ENCODE measurements at regions not wholly inside any gene's neighbourhood (a gene's known extent, or its start where the extent isn't known, plus 50 kb on each side); places are given as distances from the start of the nearest gene placed in this dataset.

DNA sequence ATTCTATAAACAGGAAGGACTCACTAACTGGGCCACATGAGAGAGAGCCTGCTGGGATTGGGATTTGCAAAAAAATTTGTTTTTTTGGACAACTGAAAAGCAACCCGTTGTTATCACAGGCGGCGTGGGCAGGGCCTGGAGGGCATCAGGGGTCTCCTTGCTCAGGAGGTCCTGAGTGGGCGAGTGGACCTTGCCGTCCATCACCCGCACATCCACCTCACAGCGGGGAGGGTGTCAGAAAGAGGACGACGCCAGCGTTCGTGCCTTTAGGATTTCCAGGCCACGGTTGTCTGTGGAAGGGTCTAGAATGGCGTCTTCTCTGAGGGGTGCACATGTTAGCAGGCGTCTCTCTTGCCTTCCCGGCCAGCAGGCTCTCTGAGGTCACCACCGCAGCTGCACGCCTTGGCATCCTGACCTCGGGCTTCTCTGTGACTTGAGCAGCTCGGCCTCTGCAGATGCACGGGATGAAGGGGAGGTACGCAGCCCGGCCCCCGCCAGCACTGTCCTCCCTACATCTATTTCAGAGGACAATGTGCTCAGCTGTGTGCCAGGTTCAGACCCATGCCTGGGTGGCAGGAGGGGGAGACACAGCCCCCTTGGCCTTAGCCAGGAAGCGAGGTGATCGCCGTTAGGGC is 749.5 kb downstream of the BRD1 start:
- DNase-seq, result no peak

DNA sequence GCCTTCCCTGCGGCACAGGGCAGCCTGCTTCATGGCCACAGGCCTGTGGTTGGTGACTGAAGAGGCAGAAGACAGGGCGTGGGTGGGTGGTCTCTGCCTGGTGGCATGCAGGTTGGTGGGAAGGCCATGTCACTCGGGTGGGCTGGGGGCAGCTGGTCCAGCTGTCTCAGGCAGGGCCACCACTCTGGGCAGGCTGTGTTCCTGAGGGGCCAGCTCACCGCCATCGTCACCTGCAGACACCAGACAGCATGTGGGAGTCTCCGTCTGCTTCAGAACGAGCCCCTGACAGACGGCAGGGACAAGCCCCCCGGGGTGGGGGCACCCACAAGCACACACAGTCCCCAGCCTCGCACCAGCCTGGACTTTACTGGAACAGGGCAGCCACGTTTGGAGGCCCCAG is 750.1 kb downstream of the BRD1 start:
- DNase-seq, result no peak

DNA sequence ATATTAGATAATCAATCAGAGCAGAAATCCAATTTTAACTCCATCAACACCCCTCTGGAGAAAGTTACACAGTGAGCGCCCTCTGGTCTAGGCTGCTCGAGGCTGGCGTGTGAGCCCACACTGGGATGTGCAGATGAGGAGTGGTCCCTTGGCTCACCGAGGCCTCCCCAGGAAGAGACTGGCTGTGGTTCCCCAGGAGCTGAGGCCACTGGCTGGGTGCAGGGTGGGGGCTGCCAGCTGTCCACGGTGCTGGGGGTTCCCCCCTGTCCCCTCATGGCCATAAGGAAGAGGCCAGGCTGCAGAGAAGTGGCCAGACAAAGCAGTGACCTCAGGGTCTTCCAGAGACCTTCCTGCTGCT is 750.7 kb downstream of the BRD1 start:
- DNase-seq, result no peak

DNA sequence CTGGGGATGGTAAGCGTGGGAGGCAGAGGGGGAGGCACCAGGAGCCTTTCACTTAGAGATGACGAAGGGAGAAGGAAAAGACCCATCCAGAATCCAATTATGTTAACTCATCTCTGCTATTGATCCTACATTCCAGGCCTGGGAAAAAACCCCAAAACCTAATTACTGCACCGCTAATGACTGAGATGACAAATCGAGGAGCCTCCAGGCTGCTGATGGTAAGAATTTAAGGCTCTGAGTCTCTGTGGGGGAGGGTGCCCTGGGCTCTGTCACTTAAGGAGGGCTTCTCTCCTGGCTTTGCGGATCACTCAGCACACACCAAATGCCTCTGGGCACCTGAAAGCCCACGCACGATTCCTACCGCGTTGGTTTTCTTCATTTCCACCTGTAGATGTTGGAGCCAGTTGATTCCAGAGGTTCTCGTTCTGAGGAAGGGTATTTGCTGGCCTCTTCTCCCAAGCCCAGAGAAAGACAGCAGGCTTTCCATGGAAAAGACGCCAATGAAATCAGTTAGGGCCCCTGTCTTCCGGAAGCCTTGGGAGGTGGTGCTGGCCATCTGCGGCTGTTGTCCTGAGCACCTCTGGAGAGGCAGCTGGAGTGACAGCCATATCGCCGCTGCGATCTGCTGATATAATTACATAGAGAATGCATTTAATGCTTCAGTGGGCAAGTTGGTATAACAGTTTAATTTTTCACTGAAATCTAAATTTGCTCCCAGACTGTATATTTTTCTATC is 751.2 kb downstream of the BRD1 start:
- DNase-seq, result no peak

DNA sequence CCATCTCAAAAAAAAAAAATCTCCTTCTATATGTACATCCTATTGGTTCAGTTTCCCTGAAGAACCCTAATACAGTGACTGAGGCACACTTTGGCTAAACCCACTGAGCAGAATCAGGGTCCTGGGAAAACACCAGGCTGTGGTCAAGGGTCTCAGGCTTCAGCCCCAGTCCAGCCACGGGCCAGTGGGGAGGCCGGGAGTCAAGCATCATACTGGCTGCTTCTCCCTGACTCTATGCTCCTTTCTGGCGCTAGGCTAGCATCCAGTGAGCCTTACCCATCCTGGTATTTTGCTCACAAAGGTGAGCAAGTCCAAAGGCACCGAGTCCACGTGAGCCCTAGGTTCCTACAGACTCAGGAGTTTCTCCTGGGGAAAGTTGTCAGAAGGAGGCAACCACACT is 752.5 kb downstream of the BRD1 start:
- no peak for DNase-seq

DNA sequence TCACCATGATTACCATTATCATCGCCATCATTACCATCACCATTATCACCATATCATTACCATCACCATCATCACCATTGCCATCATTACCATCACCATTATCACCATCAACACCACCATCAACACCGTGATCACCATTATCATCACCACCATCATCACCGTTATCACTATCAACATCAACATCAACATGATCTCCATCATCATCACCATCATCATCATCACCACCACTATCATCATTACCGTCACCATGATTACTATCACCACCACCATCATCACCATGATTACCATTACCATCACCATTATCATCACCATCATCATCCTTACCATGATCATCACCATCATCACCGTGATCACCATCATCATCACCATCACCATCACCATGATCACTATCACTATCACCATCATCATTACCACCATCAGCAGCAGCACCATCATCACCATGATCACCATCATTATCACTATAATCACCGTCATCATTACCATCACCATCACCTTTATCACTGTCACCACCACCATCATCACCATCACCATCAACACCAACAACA is 753.7 kb downstream of the BRD1 start:
- no peak for DNase-seq

DNA sequence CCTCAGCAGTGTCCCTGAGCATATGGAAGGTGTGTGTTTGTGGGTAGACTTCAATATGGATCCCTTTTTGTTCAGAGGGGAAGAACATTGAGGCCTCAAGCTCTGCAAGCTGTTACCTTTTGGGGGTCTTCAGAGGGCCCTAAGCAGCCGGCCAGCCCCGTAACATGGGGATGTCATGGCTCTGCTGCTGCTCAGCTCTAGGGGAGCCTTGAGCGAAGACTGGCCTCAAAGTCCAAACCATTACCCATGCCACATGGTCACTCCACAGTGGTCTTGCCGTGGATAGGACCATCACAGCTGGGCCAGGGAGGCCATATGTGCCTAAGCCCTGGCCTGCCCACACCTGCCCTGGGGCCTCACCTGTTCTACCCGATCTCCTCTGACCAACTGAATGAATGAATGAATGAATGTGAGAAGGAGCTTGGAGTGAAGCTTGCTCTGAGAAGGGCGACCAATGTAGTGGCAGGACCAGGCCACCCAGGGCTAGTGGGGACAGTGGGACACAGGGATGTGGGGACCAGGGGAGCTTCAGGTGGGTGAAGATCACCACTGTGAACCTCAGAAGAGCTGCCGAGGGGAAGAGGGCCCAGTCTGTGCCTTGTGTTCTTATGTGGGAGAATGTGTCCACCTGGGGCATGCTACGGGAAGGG is 754.6 kb downstream of the BRD1 start:
- DNase-seq, result no peak

DNA sequence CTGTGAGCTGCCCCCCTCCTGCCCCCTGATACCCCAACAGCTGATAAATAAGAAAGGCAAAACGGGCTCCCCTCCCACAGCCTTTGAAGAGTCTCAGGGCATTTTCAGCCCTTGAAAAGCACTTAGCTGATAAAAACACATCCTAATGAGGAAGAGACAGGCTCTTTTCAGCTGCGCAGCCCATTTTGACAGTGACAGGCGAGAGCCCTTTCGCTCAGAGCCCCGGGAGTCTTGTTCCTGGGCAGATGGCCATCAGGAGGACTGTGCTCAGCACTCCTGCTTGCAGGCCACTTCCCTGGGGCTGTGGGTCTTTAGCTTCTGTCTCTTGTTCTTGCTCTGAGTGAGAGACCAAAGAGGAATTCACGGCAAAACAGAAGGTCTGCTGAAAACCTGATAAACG is 757.2 kb downstream of the BRD1 start:
- no peak for DNase-seq

DNA sequence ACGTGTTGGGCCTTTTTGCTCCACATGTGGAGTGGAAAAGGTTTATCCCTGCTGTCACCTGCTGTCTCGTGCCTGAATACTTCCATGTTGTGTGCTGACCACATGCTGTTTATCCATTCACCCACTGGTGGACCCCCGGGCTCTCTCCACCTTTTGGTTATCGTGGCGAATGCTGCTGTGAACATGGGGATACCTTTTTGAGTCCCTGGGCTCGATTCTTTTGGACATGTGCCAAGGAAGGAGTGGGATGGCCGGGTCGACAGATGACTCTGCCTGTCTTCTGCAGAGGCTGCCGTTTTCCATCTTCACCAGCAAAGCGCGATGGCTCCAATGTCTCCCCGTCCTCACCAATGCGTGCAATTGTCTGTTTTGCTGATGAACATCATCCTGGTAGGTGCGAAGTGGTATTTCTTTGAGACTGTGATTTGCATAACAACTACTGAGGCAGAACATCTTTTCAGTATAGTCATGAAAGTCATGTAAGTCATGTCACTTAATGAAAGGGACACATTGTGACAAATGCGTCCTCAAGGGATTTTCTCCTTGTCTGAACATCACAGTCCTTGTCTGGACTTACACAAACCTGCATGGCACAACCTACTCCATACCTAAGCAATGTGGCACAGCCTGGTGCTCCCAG is 758.7 kb downstream of the BRD1 start:
- no peak for DNase-seq

DNA sequence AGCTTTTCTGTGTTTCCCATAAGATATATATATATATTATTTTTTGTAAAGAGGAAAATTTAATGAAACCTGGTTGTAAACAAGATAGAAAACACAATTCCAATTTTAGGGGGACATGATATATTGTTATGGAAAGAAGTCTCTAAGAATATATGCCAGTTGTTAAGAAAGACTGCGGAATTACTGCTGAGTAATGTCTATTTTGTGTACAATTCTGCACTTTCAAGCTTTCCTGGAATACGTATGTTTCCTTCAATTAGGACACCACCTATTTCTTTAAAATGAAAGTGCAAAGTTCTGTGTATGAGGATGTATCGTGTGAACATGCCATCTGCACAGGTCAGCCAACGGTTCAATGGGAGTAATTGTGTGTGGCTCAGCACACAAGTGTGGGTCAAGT is 760.2 kb downstream of the BRD1 start:
- no peak for DNase-seq

DNA sequence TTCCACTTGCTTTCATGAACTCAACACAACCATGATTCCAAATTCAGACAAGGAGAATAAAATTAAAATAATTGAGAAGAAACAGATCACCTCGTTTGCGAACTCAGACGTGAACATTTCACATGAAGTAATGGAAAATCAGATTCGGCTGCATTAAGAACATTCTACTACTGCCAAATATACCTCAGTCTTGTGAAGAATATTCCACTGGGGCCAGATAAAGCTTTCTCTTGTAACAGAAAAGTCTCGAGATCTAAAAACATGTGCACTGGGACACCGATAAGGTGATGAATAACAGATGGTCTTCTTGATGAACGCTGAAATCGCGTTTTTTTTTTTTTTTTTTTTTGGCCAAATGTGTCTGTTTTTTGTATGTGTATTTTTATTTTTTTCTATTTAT is 761.1 kb downstream of the BRD1 start:
- no peak for DNase-seq

DNA sequence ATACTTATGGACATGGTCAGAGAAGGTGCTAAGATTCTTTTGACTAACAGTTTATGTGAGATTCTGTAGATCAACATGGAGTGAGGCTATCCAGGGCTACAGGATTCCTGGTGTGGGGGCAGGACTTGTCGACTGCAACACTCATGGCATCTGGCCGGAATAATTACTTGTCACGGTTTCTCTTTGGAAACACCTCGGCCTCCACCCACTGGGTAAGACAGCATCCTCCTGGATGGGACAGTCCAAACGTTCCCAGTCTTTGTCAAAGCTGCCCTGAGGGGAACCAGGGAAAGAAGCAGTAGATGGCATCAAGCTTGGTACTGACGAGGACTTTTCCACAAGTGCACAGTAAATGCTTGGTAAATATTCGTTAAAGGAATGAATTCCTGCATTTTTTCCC is 762.8 kb downstream of the BRD1 start:
- no peak for DNase-seq

DNA sequence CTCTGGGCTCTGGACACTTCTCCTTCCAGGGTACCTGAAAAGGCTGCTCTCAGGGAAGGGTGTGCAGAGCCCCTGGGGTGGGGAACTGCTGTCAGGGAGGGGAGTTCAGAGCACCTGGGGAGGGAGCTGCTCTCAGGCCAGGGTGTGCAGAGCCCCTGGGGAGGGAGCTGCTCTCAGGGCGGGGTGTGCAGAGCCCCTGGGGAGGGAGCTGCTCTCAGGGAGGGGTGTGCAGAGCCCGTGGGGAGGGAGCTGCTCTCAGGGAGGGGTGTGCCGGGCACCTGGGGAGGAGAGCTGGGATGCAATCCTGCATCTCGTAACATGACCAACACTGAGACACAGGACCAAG is 764.2 kb downstream of the BRD1 start:
- no peak for DNase-seq

DNA sequence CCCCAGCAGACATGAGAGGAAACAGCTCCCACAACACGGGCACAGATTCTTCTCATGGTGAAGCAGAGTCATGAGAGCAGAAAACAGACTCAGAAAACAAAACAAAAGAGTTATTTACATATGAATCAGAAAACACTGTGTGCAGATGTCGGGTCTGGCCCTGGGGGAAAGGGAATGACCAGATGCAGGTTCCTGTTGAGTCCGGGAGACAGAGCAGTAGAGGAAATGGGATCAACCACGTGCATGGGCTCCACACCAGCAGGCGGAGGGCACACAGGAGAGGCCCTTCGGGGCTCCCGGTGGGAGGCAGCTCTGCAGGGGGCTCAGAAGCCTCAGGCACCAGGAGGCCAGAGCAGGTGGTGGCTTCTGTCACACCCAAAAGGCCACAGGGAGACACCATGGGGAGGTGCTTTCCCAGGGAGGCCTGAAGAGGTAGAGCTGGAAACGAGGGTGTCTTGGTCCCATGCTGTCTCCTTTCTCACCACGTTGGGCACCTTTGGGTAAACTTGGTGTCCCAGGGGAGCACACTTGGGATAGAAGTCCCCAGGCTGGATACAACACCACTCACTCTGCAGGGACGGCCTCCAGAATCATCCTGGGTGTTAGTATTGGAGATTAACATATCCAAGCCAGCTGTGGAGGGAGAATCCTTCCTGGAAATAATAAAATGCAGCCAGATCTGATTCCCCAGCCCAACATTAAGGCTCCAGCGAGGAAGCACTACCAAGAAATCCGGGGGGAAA is 764.7 kb downstream of the BRD1 start:
- no peak for DNase-seq

DNA sequence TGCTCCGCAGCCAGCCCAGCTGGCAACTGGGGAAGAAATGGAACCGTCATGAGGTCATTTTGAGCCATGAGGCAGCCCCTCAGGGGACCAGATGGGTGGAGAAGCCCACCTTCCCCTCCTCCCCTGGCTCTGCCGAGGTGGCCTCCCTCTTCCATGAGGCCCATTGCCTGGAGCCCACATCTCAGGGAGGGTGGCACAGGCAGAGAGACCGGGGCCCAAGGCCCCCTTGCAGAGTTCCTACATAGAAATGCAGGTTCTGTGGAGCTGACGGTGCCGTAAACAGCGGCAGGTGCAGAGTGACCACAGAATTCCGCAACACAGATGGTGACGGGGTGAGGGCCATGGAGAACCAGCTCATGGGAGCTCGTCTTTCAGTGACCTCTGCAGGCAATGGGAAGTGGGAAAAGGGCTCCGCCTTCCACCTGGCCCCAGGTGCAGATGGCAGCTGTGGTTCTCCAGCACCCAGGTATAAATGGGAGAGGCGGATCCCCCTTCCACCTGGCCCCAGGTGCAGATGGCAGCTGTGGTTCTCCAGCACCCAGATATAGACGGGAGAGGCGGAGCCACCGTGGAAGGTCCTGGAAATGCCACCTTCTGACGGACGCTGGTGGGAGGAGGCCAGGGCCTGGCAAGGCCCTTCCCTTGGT is 765.4 kb downstream of the BRD1 start:
- no peak for DNase-seq

DNA sequence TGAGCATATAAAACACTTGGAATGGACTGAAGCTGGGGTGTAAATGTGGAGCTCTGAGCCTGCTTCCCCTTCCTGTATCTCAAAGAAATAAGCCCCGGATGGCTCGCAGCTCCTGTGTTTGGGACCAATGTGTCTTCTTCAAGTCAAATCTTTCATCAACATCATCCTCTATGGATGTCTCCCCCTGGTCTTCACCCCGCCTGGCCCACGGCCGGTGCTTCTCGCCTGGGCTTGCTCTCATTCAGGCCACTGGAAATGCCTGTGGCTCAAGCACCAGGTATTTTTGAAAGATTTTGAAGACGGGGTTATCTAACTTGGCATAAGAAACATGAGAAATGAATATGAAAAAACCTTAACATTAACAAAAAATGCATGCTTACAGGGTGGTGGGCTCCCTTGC is 769.8 kb downstream of the BRD1 start:
- DNase-seq, result no peak

DNA sequence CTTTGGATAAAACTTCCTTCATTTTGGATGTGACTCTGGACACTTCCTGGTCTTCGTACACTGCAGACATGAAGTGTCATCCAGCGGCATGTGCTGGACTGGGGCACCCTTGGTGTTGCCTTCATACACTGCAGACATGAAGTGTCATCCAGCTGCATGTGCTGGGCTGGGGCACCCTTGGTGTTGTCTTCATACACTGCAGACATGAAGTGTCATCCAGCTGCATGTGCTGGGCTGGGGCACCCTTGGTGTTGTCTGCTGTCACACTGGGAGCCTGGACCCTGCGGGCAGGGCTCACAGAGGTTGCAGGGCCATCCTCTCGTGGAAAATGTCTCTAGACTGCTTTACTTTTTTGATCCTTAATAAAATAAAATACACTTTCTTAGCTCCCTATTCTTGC is 771.4 kb downstream of the BRD1 start:
- no peak for DNase-seq

DNA sequence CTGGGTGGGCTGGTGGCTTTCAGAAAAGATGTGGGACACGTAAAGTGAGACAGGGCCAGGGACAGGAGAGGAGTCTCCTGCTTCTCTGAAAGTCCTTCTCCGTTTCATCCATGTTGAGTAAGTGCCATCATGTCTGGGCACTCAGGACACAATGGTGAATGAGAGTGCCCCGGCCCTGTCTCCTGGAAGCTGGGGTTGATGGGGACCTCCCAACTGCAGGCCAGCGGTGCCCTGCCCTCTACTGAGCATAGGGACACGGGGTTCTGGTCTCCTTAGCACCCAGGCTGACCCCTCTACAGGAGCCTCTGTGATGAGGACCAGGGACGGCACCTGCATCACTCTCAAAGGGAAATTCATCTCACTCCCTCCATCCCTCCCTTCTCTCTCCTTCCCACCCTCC is 772.3 kb downstream of the BRD1 start:
- DNase-seq, result no peak

DNA sequence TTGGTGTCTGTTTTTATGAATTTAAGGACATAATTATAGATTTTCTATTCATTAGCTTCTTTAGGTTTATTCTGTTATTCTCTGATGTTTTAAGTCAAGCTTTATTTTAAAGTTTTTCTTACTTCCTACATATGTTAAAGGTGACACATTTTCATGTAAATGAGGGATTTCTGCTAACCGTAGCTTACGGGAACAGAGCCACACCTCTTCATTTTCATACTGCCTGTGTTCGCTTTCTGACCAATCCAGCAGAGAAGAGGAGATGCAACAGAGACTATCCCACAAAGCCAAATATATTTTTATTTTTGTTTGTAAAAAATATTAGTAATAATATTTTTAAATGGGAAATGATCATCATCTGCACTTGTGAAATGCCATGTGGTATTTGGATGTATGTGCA is 774.1 kb downstream of the BRD1 start:
- no peak for DNase-seq

DNA sequence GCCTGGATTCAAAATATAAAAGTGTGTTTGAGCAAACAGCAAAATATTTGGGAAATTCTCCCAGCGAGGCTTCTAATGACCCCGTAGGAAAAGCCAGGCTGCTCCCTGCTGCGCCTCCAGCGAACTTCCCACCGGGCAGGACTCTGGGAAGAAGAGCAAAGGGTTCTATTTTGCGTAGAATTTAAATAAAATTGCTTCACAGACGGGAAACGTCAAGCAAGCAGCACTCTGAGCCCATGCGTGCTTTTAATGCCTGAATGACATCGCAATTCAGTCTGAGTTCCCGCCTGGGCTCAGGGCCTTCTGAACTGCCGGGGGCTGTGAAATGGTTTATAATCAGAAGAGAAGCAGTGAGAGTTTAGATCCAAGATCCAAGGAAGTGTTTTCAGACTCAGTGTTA is 775.1 kb downstream of the BRD1 start:
- DNase-seq, result no peak

DNA sequence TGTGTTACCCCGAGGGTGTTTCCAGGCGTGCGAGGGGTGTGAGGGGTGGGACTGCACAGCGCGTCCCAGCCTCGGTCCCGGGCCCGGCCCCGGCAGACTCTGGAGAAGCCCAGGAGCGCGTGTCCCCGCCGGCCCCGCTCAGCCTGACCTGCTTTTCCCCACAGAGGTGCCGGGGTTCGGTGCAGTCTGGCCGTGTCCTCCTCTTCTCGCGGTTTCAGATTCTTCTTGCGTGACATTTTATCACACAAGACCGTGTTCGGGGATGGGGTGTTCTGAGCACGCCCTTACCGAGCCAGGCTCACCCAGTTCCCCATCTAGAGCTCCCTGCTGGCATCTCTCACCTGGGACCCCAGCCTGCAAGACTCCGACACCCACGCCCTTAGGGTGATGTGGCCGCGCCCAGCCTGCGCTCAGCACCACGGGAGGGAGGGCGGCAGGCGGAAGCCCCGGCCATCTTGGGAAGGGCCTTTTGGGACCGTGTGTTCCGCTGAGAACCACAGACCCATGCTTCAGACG is 775.6 kb downstream of the BRD1 start:
- DNase-seq, result peak in 1 of 2 donors; percentile 15

DNA sequence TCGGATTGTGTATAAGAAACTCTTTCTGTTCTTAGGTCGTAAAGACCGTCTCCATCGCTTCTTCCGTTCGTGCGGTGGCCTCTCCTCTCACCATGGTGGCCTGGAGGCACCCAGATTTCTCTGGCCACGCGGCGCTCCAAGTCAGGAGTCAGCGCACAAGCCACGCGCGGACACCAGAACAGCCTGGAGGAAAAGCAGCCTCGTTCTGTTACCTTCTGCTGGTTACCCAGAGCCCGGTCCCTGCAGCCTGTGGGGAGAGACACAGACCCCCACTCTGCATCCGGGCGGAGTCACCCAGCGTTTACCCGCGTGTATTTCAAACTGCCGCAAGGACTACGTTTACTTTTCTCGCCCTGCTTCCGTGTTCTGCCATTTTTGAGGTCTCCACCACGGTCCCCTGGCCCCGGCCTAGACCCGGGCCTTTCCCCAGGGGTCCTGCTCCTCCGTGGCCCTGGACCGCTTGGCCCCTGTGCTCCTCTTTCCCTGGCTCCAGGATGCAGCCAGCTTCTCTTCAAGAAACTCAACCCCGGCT is 776.1 kb downstream of the BRD1 start:
- no peak for DNase-seq

Data from inflammatory macrophage treated with lipopolysaccharide for 1 hour (primary cell).